ENCODE measurements at regions not wholly inside any gene's neighbourhood (a gene's known extent, or its start where the extent isn't known, plus 50 kb on each side); places are given as distances from the start of the nearest gene placed in this dataset.

DNA sequence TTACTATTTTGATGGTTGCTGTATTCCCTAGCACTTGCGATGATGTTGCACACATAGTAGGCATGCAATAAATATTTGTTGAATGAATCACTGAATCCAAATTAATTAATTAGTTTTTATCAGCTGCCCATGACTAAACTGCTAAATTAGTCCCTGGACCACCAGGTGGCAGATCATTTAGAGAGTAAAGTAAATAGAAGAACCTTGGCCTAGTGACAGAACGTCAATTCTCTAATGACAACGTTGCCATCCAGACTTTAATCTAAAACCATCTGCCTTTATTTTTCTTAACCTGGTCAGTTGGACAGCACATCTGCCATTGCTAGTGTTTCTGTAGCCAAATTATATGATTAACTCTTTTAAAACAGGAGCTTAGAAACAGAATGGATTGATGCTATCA, 457.5 kb downstream of the KIF4B start:
- Histone ChIP-seq H3K27ac (ENCODE audit: extremely low read depth, low read depth, low read length) (no peak overlapping the region), H2AFZ (ENCODE audit: low read depth, low read length) (no peak overlapping the region), H3K9ac (ENCODE audit: insufficient read depth in 1 of 2, low read depth in 2 of 2, low read length in 2 of 2) (no peak overlapping the region), H3K4me2 (ENCODE audit: insufficient read depth, low read length) (no peak overlapping the region), H3K4me3 (no peak overlapping the region), H4K20me1 (replicated peaks; ENCODE audit: control insufficient read depth, insufficient read depth, low read length) (no peaks in the 10 kb centered on the region), H3K27me3 (ENCODE audit: control insufficient read depth in 2 of 2, insufficient read depth in 2 of 2, low read length in 2 of 2) (no peaks in the 10 kb centered on the region), H3K79me2 (ENCODE audit: control insufficient read depth, insufficient read depth, low read length) (no peaks in the 10 kb centered on the region), H3K9me1 (ENCODE audit: control insufficient read depth, insufficient read depth, low read length) (no peaks in the 10 kb centered on the region), H3K36me3 (ENCODE audit: control insufficient read depth, insufficient read depth, low read length) (no peaks in the 10 kb centered on the region), H3K4me1 (replicated peaks in 1 of 2; ENCODE audit: control insufficient read depth in 2 of 2, insufficient read depth in 2 of 2, low read length in 2 of 2) (no peaks in the 10 kb centered on the region), H3K9me3 (replicated peaks; ENCODE audit: control insufficient read depth, insufficient read depth, low read depth, low read length) (no peaks in the 10 kb centered on the region)
- BruUV-seq (replicated peaks), result no TSS peak
- intact Hi-C loops (cut with micrococcal nuclease), result no loop called here
- POLR2A ChIA-PET, result no interaction called here
- in situ Hi-C loops (cut with MboI), result no loop called here
- CTCF ChIA-PET (ENCODE audit: low intra/inter-chr PET ratio), result no interaction called here
- ATAC-seq, result no peak
- TF ChIP-seq, protein P1, sequence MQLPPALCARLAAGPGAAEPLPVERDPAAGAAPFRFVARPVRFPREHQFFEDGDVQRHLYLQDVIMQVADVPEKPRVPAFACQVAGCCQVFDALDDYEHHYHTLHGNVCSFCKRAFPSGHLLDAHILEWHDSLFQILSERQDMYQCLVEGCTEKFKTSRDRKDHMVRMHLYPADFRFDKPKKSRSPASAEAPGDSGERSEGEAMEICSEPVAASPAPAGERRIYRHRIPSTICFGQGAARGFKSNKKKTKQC (CRISPR knock-in tag; IDR thresholded peaks at IDR 0.05), result no peak
- TF ChIP-seq YY1 (IDR thresholded peaks at IDR 0.05; ENCODE audit: borderline replicate concordance in 1 of 3, control insufficient read depth in 1 of 3, extremely low read depth in 1 of 3, insufficient read depth in 3 of 3, insufficient read length in 1 of 3, insufficient replicate concordance in 2 of 3, low read depth in 1 of 3, low read length in 2 of 3), result no peak
- TF ChIP-seq NFRKB (IDR thresholded peaks at IDR 0.05; ENCODE audit: low read depth), result no peak
- TF ChIP-seq SNRNP70 (optimal IDR thresholded peaks at IDR 0.05; ENCODE audit: low read depth, low read length), result no peak
- no peak for TF ChIP-seq ZNF232 (CRISPR knock-in tag; IDR thresholded peaks at IDR 0.05)
- no peak for TF ChIP-seq ZNF24 (IDR thresholded peaks at IDR 0.05)
- TF ChIP-seq NR3C1 (CRISPR knock-in tag; IDR thresholded peaks at IDR 0.05), result no peak
- TF ChIP-seq, protein P2, sequence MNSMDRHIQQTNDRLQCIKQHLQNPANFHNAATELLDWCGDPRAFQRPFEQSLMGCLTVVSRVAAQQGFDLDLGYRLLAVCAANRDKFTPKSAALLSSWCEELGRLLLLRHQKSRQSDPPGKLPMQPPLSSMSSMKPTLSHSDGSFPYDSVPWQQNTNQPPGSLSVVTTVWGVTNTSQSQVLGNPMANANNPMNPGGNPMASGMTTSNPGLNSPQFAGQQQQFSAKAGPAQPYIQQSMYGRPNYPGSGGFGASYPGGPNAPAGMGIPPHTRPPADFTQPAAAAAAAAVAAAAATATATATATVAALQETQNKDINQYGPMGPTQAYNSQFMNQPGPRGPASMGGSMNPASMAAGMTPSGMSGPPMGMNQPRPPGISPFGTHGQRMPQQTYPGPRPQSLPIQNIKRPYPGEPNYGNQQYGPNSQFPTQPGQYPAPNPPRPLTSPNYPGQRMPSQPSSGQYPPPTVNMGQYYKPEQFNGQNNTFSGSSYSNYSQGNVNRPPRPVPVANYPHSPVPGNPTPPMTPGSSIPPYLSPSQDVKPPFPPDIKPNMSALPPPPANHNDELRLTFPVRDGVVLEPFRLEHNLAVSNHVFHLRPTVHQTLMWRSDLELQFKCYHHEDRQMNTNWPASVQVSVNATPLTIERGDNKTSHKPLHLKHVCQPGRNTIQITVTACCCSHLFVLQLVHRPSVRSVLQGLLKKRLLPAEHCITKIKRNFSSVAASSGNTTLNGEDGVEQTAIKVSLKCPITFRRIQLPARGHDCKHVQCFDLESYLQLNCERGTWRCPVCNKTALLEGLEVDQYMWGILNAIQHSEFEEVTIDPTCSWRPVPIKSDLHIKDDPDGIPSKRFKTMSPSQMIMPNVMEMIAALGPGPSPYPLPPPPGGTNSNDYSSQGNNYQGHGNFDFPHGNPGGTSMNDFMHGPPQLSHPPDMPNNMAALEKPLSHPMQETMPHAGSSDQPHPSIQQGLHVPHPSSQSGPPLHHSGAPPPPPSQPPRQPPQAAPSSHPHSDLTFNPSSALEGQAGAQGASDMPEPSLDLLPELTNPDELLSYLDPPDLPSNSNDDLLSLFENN (IDR thresholded peaks at IDR 0.05; ENCODE audit: low read depth in 2 of 2, low read length in 2 of 2), result no peak
- no peak for TF ChIP-seq BCL6 (CRISPR knock-in tag; IDR thresholded peaks at IDR 0.05)
- no peak for DNase-seq (ENCODE audit: extremely low read depth in 1 of 4, low spot score in 3 of 4)
- FAIRE-seq, result no peak
- 0% methylated on average over 3 of the region's 3 CpGs for WGBS (ENCODE audit: insufficient coverage, low coverage, missing lambda C conversion rate)
